WTC11 (cell line): ENCODE measurements at regions not wholly inside any gene's neighbourhood (a gene's known extent, or its start where the extent isn't known, plus 50 kb on each side); places are given as distances from the start of the nearest gene placed in this dataset.

Experiments
- ATAC-seq: fragments of 200-7000 bp; cut with Tn5 transposase; 2 replicates; pipeline ENCODE4 v1.10.0; 2021; ENCODE audit warnings: mild to moderate bottlenecking, moderate library complexity
- CTCF ChIA-PET: fragments of 300-600 bp; sonication (Branson Sonifier 250); formaldehyde crosslinking; loops from one replicate; lab custom pipeline; 2021; ENCODE audit warnings: antibody characterized with exemption; lab: Charles Lee
- POLR2A ChIA-PET: fragments of 350-600 bp; sonication (Branson Sonifier 250); formaldehyde crosslinking; loops from one replicate; lab custom pipeline; 2021; ENCODE audit warnings: antibody characterized with exemption; lab: Charles Lee
- DNase-seq: peaks from one replicate; pipeline ENCODE4 v3.0.0; 2021; ENCODE audit warnings: low spot score
- H3K27ac Mint-ChIP-seq: 2 replicates; pipeline ENCODE4 v1.8.0; 2021; ENCODE audit warnings: mixed read lengths
- H3K27me3 Mint-ChIP-seq: 2 replicates; pipeline ENCODE4 v1.8.0; 2021; ENCODE audit warnings: low read depth, mild to moderate bottlenecking, moderate library complexity, mixed read lengths
- H3K36me3 Mint-ChIP-seq: 2 replicates; pipeline ENCODE4 v1.8.0; 2021; ENCODE audit warnings: mixed read lengths
- H3K4me1 Mint-ChIP-seq: 2 replicates; pipeline ENCODE4 v1.8.0; 2022; ENCODE audit warnings: mixed read lengths
- H3K4me3 Mint-ChIP-seq: 2 replicates; pipeline ENCODE4 v1.8.0; 2021; ENCODE audit warnings: mild to moderate bottlenecking, moderate library complexity, mixed read lengths
- H3K9me3 Mint-ChIP-seq: 2 replicates; pipeline ENCODE4 v1.8.0; 2021; ENCODE audit warnings: mixed read lengths
- AR ChIP-seq: fragments of 250-450 bp; sonication (Bioruptor Pico); IDR thresholded peaks from 2 replicates; pipeline ENCODE4 v1.9.0; 2021; ENCODE audit warnings: mild to moderate bottlenecking
- ATF2 ChIP-seq: sonication (generic); formaldehyde crosslinking; IDR thresholded peaks from 2 replicates; pipeline ENCODE4 v1.8.1; 2022; ENCODE audit warnings: low read depth, missing genetic modification reagents, borderline replicate concordance
- CBFB ChIP-seq: sonication (generic); formaldehyde crosslinking; IDR thresholded peaks from 2 replicates; pipeline ENCODE4 v1.8.1; 2022; ENCODE audit warnings: mild to moderate bottlenecking, low read depth, missing genetic modification reagents
- CDX4 ChIP-seq: fragments of 250-450 bp; sonication (Bioruptor Pico); IDR thresholded peaks from 2 replicates; pipeline ENCODE4 v1.9.0; 2021; ENCODE audit warnings: moderate library complexity, mild to moderate bottlenecking, inconsistent platforms, borderline replicate concordance
- E2F1 ChIP-seq: sonication (generic); formaldehyde crosslinking; IDR thresholded peaks from 2 replicates; pipeline ENCODE4 v1.8.0; 2022; ENCODE audit warnings: mild to moderate bottlenecking, missing genetic modification reagents
- FOXP1 ChIP-seq: sonication (generic); formaldehyde crosslinking; IDR thresholded peaks from 2 replicates; pipeline ENCODE4 v1.8.0; 2022; ENCODE audit warnings: missing genetic modification reagents, mild to moderate bottlenecking, moderate library complexity, borderline replicate concordance
- GABPB1 ChIP-seq: sonication (generic); formaldehyde crosslinking; IDR thresholded peaks from 2 replicates; pipeline ENCODE4 v1.8.1; 2023; ENCODE audit warnings: mild to moderate bottlenecking, missing genetic modification reagents
- GRHL2 ChIP-seq: fragments of 250-450 bp; sonication (Bioruptor Pico); IDR thresholded peaks from 2 replicates; pipeline ENCODE4 v1.8.0; 2022; ENCODE audit warnings: mild to moderate bottlenecking, moderate library complexity; ENCODE audit not compliant: insufficient replicate concordance, severe bottlenecking
- GTF2I ChIP-seq: fragments of 250-450 bp; sonication (Bioruptor Pico); conservative IDR thresholded peaks from 2 replicates; pipeline ENCODE4 v1.4.0; 2021; ENCODE audit warnings: mild to moderate bottlenecking
- HMGA2 ChIP-seq: fragments of 250-450 bp; sonication (Bioruptor Pico); IDR thresholded peaks from 2 replicates; pipeline ENCODE4 v1.4.0; 2021; ENCODE audit warnings: mild to moderate bottlenecking, moderate library complexity
- IRF2 ChIP-seq: sonication (generic); formaldehyde crosslinking; IDR thresholded peaks from 2 replicates; pipeline ENCODE4 v1.8.0; 2022; ENCODE audit warnings: low read depth, missing genetic modification reagents, borderline replicate concordance
- KAT7 ChIP-seq: sonication (generic); formaldehyde crosslinking; IDR thresholded peaks from 2 replicates; pipeline ENCODE4 v1.8.1; 2023; ENCODE audit warnings: missing genetic modification reagents, mild to moderate bottlenecking, borderline replicate concordance
- MLX ChIP-seq: sonication (generic); formaldehyde crosslinking; IDR thresholded peaks from 2 replicates; pipeline ENCODE4 v1.8.1; 2023; ENCODE audit warnings: mild to moderate bottlenecking, missing genetic modification reagents, moderate library complexity
- NR3C1 ChIP-seq: sonication (generic); formaldehyde crosslinking; conservative IDR thresholded peaks from 2 replicates; pipeline ENCODE4 v1.8.1; 2023; ENCODE audit warnings: low read depth, mild to moderate bottlenecking, missing genetic modification reagents
- TCF7 ChIP-seq: sonication (generic); formaldehyde crosslinking; IDR thresholded peaks from 2 replicates; pipeline ENCODE4 v1.8.0; 2022; ENCODE audit warnings: mild to moderate bottlenecking, low read depth, missing genetic modification reagents, moderate library complexity
- TEAD4 ChIP-seq: sonication (generic); formaldehyde crosslinking; IDR thresholded peaks from 2 replicates; pipeline ENCODE4 v1.8.0; 2022; ENCODE audit warnings: mild to moderate bottlenecking, missing genetic modification reagents
- USF2 ChIP-seq: sonication (generic); formaldehyde crosslinking; IDR thresholded peaks from 2 replicates; pipeline ENCODE4 v1.8.1; 2023; ENCODE audit warnings: mild to moderate bottlenecking, missing genetic modification reagents, moderate library complexity
- ZNF416 ChIP-seq: fragments of 250-450 bp; sonication (Bioruptor Pico); IDR thresholded peaks from 2 replicates; pipeline ENCODE4 v1.9.0; 2021; ENCODE audit warnings: mild to moderate bottlenecking, inconsistent platforms
- ZNF423 ChIP-seq: fragments of 250-450 bp; sonication (Bioruptor Pico); IDR thresholded peaks from 2 replicates; pipeline ENCODE4 v2.1.2; 2022; ENCODE audit warnings: mild to moderate bottlenecking, moderate library complexity

GRCh38 chr11:116519499-116519898 is 253.3 kb downstream of the BUD13 start:
- DNase-seq (no peak), ATAC-seq (no peak)
- H3K27me3 Mint-ChIP-seq = no peaks in the 10 kb centered on the region; the same call in 1 of the 2 replicates
- no peak overlapping the region for H3K4me3 Mint-ChIP-seq
- no peaks in the 10 kb centered on the region for H3K36me3 Mint-ChIP-seq
- peaks cover 5% of the 10 kb centered on the region; the same call in 1 of the 2 replicates for H3K9me3 Mint-ChIP-seq
- H3K27ac Mint-ChIP-seq = no peak overlapping the region
- POLR2A ChIA-PET = no interaction called here
- H3K4me1 Mint-ChIP-seq = no peaks in the 10 kb centered on the region
- no peak for TF ChIP-seq CBFB (CRISPR knock-in tag)
- no peak for TF ChIP-seq TEAD4 (CRISPR knock-in tag)
- TF ChIP-seq ZNF423 (CRISPR knock-in tag) = no peak
- TF ChIP-seq FOXP1 (CRISPR knock-in tag) = no peak
- no peak for TF ChIP-seq GABPB1 (CRISPR knock-in tag)
- no peak for TF ChIP-seq MLX (CRISPR knock-in tag)
- TF ChIP-seq USF2 (CRISPR knock-in tag) = no peak
- CTCF ChIA-PET = interaction anchor here (0.8 to 2.3 kb wide), 2 partner anchors 20 to 238 kb away, joined by 3 to 12 read pairs; no protein-coding TSS in a partner anchor

- peaks cover 4% of the 10 kb centered on the region; the same call in 1 of the 2 replicates for H3K4me1 Mint-ChIP-seq
- no peak overlapping the region for H3K4me3 Mint-ChIP-seq
- CTCF ChIA-PET = interaction anchor here (1.5 to 2.3 kb wide), 3 partner anchors 19 to 237 kb away, joined by 5 to 12 read pairs (median 7); no protein-coding TSS in a partner anchor
These were observed 254.6 kb downstream of the BUD13 start for GRCh38 chr11:116518141-116518540.

More at GRCh38 chr11:116518141-116518540, 254.6 kb downstream of the BUD13 start:
- ATAC-seq (no peak), DNase-seq (no peak)
- no peaks in the 10 kb centered on the region; the same call in 1 of the 2 replicates for H3K27me3 Mint-ChIP-seq
- peaks cover 5% of the 10 kb centered on the region; the same call in 1 of the 2 replicates for H3K9me3 Mint-ChIP-seq
- H3K36me3 Mint-ChIP-seq = no peaks in the 10 kb centered on the region
- TF ChIP-seq E2F1 (CRISPR knock-in tag) = no peak
- TF ChIP-seq TCF7 (CRISPR knock-in tag) = no peak
- no peak for TF ChIP-seq GRHL2
- no peak for TF ChIP-seq GTF2I (CRISPR knock-in tag)
- TF ChIP-seq CDX4 (CRISPR knock-in tag) = no peak
- TF ChIP-seq ATF2 (CRISPR knock-in tag) = no peak
- no peak for TF ChIP-seq CBFB (CRISPR knock-in tag)
- no peak for TF ChIP-seq IRF2 (CRISPR knock-in tag)
- no peak for TF ChIP-seq NR3C1 (CRISPR knock-in tag)
- TF ChIP-seq HMGA2 (CRISPR knock-in tag) = no peak
- TF ChIP-seq AR (CRISPR knock-in tag) = no peak
- no peak for TF ChIP-seq ZNF416
- TF ChIP-seq KAT7 (CRISPR knock-in tag) = no peak
- TF ChIP-seq, all 79 proteins: peak for 0
- H3K27ac Mint-ChIP-seq = no peak overlapping the region
- POLR2A ChIA-PET = no interaction called here
